HFFc6 (cell line): ENCODE measurements at regions not wholly inside any gene's neighbourhood (a gene's known extent, or its start where the extent isn't known, plus 50 kb on each side); places are given as distances from the start of the nearest gene placed in this dataset.

ENCODE experiments used
- DNase-seq: peaks from one replicate; pipeline ENCODE4 v3.0.0-alpha.2; 2018
- H3K27ac Mint-ChIP-seq: 2 replicates; pipeline ENCODE4 v1.8.0; 2020; ENCODE audit warnings: mild to moderate bottlenecking, mixed read lengths
- H3K27me3 Mint-ChIP-seq: 2 replicates; pipeline ENCODE4 v1.8.0; 2021; ENCODE audit warnings: mild to moderate bottlenecking, moderate library complexity, mixed read lengths; ENCODE audit not compliant: insufficient read depth
- H3K36me3 Mint-ChIP-seq: 2 replicates; pipeline ENCODE4 v1.8.0; 2021; ENCODE audit warnings: low read depth, mixed read lengths
- H3K4me1 Mint-ChIP-seq: 2 replicates; pipeline ENCODE4 v1.8.0; 2020; ENCODE audit warnings: low read depth, mixed read lengths
- H3K4me3 Mint-ChIP-seq: 2 replicates; pipeline ENCODE4 v1.8.0; 2020; ENCODE audit warnings: mild to moderate bottlenecking, moderate library complexity, mixed read lengths
- H3K9me3 Mint-ChIP-seq: 2 replicates; pipeline ENCODE4 v1.8.0; 2020; ENCODE audit warnings: mild to moderate bottlenecking, mixed read lengths
- TF ChIP-seq, protein P1 (sequence below): fragments of 200-600 bp; sonication (generic); IDR thresholded peaks from 2 replicates; pipeline ENCODE4 v1.5.0; 2021; ENCODE audit warnings: antibody characterized with exemption, mild to moderate bottlenecking

GRCh38 chr2:5818961-5819600 lies 126.9 kb downstream of the SOX11 start:
- Mint-ChIP-seq H3K4me3 (no peak overlapping the region), H3K36me3 (no peaks in the 10 kb centered on the region), H3K4me1 (no peaks in the 10 kb centered on the region), H3K9me3 (peaks cover 50% of the 10 kb centered on the region), H3K27me3 (no peaks in the 10 kb centered on the region), H3K27ac (no peak overlapping the region)
- no peak for DNase-seq
- TF ChIP-seq, protein P1, sequence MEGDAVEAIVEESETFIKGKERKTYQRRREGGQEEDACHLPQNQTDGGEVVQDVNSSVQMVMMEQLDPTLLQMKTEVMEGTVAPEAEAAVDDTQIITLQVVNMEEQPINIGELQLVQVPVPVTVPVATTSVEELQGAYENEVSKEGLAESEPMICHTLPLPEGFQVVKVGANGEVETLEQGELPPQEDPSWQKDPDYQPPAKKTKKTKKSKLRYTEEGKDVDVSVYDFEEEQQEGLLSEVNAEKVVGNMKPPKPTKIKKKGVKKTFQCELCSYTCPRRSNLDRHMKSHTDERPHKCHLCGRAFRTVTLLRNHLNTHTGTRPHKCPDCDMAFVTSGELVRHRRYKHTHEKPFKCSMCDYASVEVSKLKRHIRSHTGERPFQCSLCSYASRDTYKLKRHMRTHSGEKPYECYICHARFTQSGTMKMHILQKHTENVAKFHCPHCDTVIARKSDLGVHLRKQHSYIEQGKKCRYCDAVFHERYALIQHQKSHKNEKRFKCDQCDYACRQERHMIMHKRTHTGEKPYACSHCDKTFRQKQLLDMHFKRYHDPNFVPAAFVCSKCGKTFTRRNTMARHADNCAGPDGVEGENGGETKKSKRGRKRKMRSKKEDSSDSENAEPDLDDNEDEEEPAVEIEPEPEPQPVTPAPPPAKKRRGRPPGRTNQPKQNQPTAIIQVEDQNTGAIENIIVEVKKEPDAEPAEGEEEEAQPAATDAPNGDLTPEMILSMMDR, result no peak

- Mint-ChIP-seq H3K27me3 (no peaks in the 10 kb centered on the region), H3K9me3 (peaks cover 51% of the 10 kb centered on the region), H3K4me3 (no peak overlapping the region), H3K36me3 (no peaks in the 10 kb centered on the region; the same call in 1 of the 2 replicates), H3K4me1 (no peaks in the 10 kb centered on the region), H3K27ac (no peak overlapping the region)
- TF ChIP-seq, protein P1, result no peak
- DNase-seq, result no peak
Measured at GRCh38 chr2:5824126-5824525, 131.9 kb downstream of the SOX11 start.

GRCh38 chr2:5825686-5826085 lies 133.5 kb downstream of the SOX11 start:
- H3K27me3 Mint-ChIP-seq, result no peaks in the 10 kb centered on the region; the same call in 1 of the 2 replicates
- H3K4me1 Mint-ChIP-seq, result no peaks in the 10 kb centered on the region
- H3K9me3 Mint-ChIP-seq, result peaks cover 63% of the 10 kb centered on the region
- H3K4me3 Mint-ChIP-seq, result no peak overlapping the region
- DNase-seq, result no peak
- no peak overlapping the region for H3K27ac Mint-ChIP-seq
- TF ChIP-seq, protein P1, result no peak
- no peaks in the 10 kb centered on the region; the same call in 1 of the 2 replicates for H3K36me3 Mint-ChIP-seq

DNA sequence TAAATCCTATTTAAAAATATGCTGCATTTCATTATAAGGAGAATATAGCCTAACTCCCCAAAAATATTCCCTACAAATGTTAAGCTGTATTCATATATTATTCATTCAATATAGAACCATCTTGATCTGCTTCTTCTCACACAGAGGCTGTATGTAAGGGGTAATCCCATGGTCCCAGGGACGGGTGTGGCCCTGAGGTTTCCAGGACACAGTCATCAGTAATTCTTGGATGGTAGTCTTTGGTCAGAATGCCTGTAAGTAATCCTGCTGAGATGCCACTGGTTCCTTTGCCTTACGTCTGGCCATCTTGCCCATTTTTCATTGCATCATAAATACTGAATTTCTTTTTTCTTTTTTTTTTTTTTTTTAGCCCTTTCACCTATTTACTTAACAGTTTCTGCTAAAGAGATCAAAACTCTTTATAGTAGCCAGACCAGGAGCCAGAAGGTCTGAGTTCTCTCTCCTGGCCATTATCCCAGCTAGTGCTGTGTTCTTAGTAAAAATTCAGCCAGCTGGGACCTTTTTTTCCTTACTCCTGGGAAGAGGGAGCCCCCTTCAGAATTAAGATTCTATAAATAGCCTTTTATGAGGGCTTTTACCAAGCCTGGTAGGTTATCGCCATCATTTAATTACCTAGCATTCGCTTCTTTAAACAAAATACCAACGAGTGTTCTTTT lies 134.9 kb downstream of the SOX11 start:
- no peak for DNase-seq
- TF ChIP-seq, protein P1, result no peak
- Mint-ChIP-seq H3K27ac (no peak overlapping the region), H3K4me1 (no peaks in the 10 kb centered on the region), H3K36me3 (no peaks in the 10 kb centered on the region; the same call in 1 of the 2 replicates), H3K9me3 (peaks cover 67% of the 10 kb centered on the region), H3K4me3 (no peak overlapping the region), H3K27me3 (no peaks in the 10 kb centered on the region; the same call in 1 of the 2 replicates)

GRCh38 chr2:5834501-5834900 lies 142.3 kb downstream of the SOX11 start:
- no peak overlapping the region for H3K27ac Mint-ChIP-seq
- H3K4me3 Mint-ChIP-seq, result no peak overlapping the region
- no peak for DNase-seq
- TF ChIP-seq, protein P1, result no peak
- H3K27me3 Mint-ChIP-seq, result no peaks in the 10 kb centered on the region
- H3K36me3 Mint-ChIP-seq, result no peaks in the 10 kb centered on the region
- no peaks in the 10 kb centered on the region for H3K4me1 Mint-ChIP-seq
- peaks cover 53% of the 10 kb centered on the region for H3K9me3 Mint-ChIP-seq
